ENCODE measurements at regions not wholly inside any gene's neighbourhood (a gene's known extent, or its start where the extent isn't known, plus 50 kb on each side); places are given as distances from the start of the nearest gene placed in this dataset.

DNA sequence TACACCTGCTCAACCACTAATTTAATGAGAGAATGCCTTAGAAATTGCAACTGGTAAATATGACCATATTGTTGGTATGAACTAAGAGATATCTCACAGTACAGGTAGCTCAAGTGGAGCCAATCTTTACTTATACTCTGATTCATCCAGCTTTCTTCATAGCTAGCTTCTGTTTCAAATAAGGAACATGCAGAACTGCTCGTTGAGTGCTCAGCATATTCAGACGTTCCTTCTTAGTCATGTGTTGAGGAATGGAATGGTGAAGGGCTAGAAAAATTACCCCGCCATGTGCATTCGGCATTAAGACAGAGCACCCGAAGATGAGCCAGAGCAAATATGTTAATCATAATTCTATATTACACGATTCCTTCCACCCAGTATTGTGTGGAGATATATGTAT is 144.0 kb upstream of the VRK2 start:
- DNase-seq (no peak), ATAC-seq (peak in 3 of 4 donors; percentile 46 to 82 (median 74))
- no peak overlapping the region for H3K27ac ChIP-seq
- intact Hi-C loops (cut with DNase I) = loop anchor here in 1 of 2 donors (5.0 kb wide), 1 partner anchor 545 kb away; no protein-coding TSS in a partner anchor
- no peak for TF ChIP-seq CTCF (IDR thresholded peaks at IDR 0.05)
- no peak overlapping the region for H3K4me3 ChIP-seq
- no peaks in the 10 kb centered on the region for H3K4me1 ChIP-seq
- H3K36me3 ChIP-seq (ENCODE audit: insufficient read depth in 1 of 2, low read depth in 1 of 2) = no peaks in the 10 kb centered on the region
- 72 to 86% (median 79%) methylated on average over 6 of the region's 6 CpGs for WGBS, 3 donors
- H3K27me3 ChIP-seq (ENCODE audit: insufficient read depth in 3 of 3, low read length in 2 of 3) = no peaks in the 10 kb centered on the region
- H3K9me3 ChIP-seq = no peaks in the 10 kb centered on the region

GRCh38 chr2:57906152-57906732 is 140.4 kb upstream of the VRK2 start:
- no peaks in the 10 kb centered on the region for H3K27me3 ChIP-seq (ENCODE audit: insufficient read depth in 3 of 3, low read length in 2 of 3)
- no peaks in the 10 kb centered on the region for H3K36me3 ChIP-seq (ENCODE audit: insufficient read depth in 1 of 2, low read depth in 1 of 2)
- intact Hi-C loops (cut with DNase I) = loop anchor here in 1 of 2 donors (2.0 kb wide), 1 partner anchor 543 kb away; no protein-coding TSS in a partner anchor
- peak; percentile 76 for TF ChIP-seq CTCF (IDR thresholded peaks at IDR 0.05)
- no peak overlapping the region for H3K27ac ChIP-seq
- 33 to 35% (median 34%) methylated on average over 5 of the region's 5 CpGs for WGBS, 3 donors
- ATAC-seq (peak; percentile 60 to 85 (median 78)), DNase-seq (no peak)
- H3K4me1 ChIP-seq = no peaks in the 10 kb centered on the region
- H3K4me3 ChIP-seq = no peak overlapping the region
- H3K9me3 ChIP-seq = no peaks in the 10 kb centered on the region

GRCh38 chr2:57907411-57907810 is 139.2 kb upstream of the VRK2 start:
- Histone ChIP-seq H3K36me3 (ENCODE audit: insufficient read depth in 1 of 2, low read depth in 1 of 2) (no peaks in the 10 kb centered on the region), H3K27ac (no peak overlapping the region), H3K9me3 (no peaks in the 10 kb centered on the region), H3K4me3 (no peak overlapping the region), H3K4me1 (no peaks in the 10 kb centered on the region), H3K27me3 (ENCODE audit: insufficient read depth in 3 of 3, low read length in 2 of 3) (no peaks in the 10 kb centered on the region)
- DNase-seq (no peak), ATAC-seq (no peak)
- WGBS, 3 donors = 66 to 68% (median 68%) methylated on average over 1 of the region's 1 CpG
- TF ChIP-seq CTCF (IDR thresholded peaks at IDR 0.05) = no peak
- intact Hi-C loops (cut with DNase I) = loop anchor here in 1 of 2 donors (2.0 kb wide), 1 partner anchor 541 kb away; no protein-coding TSS in a partner anchor

DNA sequence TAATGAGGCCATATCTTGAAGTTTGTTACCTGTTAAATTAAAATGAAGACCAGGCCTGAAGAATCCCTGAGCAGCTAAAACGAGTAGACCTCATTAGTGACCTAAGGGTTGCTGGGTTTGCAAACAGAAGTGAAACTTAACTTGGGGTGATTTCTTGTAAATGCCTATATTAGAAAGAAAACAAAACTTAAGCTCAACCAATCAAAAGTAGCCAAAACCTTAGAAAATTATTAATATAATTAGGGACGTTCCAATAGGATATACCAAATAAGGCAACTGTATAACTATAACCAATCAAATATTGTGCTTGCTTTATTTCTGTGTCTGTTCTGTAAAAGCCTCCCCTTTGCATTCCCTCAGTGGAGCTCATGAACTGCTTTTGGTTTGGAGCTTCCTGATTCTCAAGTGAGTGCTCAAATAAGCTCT is 137.9 kb upstream of the VRK2 start:
- DNase-seq (no peak), ATAC-seq (no peak)
- Histone ChIP-seq H3K4me3 (no peak overlapping the region), H3K36me3 (ENCODE audit: insufficient read depth in 1 of 2, low read depth in 1 of 2) (no peaks in the 10 kb centered on the region), H3K9me3 (no peaks in the 10 kb centered on the region), H3K27ac (no peak overlapping the region), H3K4me1 (no peaks in the 10 kb centered on the region), H3K27me3 (ENCODE audit: insufficient read depth in 3 of 3, low read length in 2 of 3) (no peaks in the 10 kb centered on the region)
- intact Hi-C loops (cut with DNase I) = no loop called here
- 55 to 61% (median 55%) methylated on average over 2 of the region's 2 CpGs for WGBS, 3 donors
- no peak for TF ChIP-seq CTCF (IDR thresholded peaks at IDR 0.05)

- Histone ChIP-seq H3K4me1 (no peaks in the 10 kb centered on the region), H3K27ac (no peak overlapping the region), H3K4me3 (no peak overlapping the region), H3K27me3 (ENCODE audit: insufficient read depth in 3 of 3, low read length in 2 of 3) (no peaks in the 10 kb centered on the region), H3K9me3 (no peaks in the 10 kb centered on the region), H3K36me3 (ENCODE audit: insufficient read depth in 1 of 2, low read depth in 1 of 2) (no peaks in the 10 kb centered on the region)
- WGBS, 3 donors = 83 to 91% (median 84%) methylated on average over 1 of the region's 1 CpG
- DNase-seq (no peak), ATAC-seq (no peak)
- intact Hi-C loops (cut with DNase I) = no loop called here
- no peak for TF ChIP-seq CTCF (IDR thresholded peaks at IDR 0.05)
Observed at GRCh38 chr2:57918126-57918525, 128.5 kb upstream of the VRK2 start.
